ENCODE measurements at regions not wholly inside any gene's neighbourhood (a gene's known extent, or its start where the extent isn't known, plus 50 kb on each side); places are given as distances from the start of the nearest gene placed in this dataset.

DNA sequence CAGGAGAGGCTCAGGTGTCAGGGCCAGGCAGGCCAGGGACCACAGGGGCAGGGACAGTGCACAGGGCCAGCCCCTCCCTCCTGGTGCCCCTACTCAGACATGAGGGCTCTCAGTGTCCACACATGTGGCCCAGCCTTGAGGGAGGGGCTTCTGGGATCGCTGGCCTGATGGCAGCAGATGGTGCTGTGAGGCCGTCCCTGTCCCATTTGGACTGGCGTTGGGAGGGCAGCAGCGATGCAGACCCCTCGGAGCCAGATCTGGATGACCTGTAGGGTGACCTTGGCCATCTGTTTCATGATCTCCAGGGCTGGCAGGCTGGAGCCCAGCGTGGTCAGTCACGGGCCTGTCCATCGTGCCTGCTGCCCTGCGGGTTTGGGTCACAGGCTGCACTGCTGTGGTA lies 377.6 kb downstream of the TMEM121 start:
- Histone ChIP-seq H3K4me1 (ENCODE audit: control insufficient read depth, extremely low read depth, insufficient read depth, low read length) (no peaks in the 10 kb centered on the region), H4K20me1 (replicated peaks; ENCODE audit: control insufficient read depth, extremely low read depth, insufficient read depth, low read length) (no peaks in the 10 kb centered on the region), H3K27ac (ENCODE audit: insufficient read depth, low read depth, low read length) (no peak overlapping the region), H3K9me3 (replicated peaks; ENCODE audit: control insufficient read depth, insufficient read depth, low read length) (peaks cover 2% of the 10 kb centered on the region), H3K4me2 (ENCODE audit: insufficient read depth, low read length) (no peak overlapping the region), H3K4me3 (replicated peaks in 1 of 3; ENCODE audit: insufficient read depth in 1 of 3, low read depth in 1 of 3, low read length in 3 of 3) (no peak overlapping the region), H3K9ac (replicated peaks; ENCODE audit: extremely low read depth, insufficient read depth, low read length) (no peak overlapping the region), H3K9me1 (replicated peaks; ENCODE audit: control insufficient read depth, extremely low read depth, insufficient read depth, low read length) (no peaks in the 10 kb centered on the region), H3K27me3 (ENCODE audit: control insufficient read depth in 2 of 2, insufficient read depth in 2 of 2, low read length in 2 of 2) (no peaks in the 10 kb centered on the region), H3K36me3 (ENCODE audit: control insufficient read depth in 2 of 2, extremely low read depth in 1 of 2, insufficient read depth in 2 of 2, low read length in 2 of 2) (no peaks in the 10 kb centered on the region), H3K79me2 (ENCODE audit: control insufficient read depth, insufficient read depth, low read length) (no peaks in the 10 kb centered on the region), H2AFZ (ENCODE audit: low read depth, low read length) (no peak overlapping the region)
- no TSS peak for BruUV-seq (replicated peaks)
- ChIA-PET POLR2A (no interaction called here), CTCF (no interaction called here)
- DNase-seq (ENCODE audit: low read depth, low spot score) (no peak), FAIRE-seq (no peak)
- intact Hi-C loops (cut with micrococcal nuclease) = no loop called here
- TF ChIP-seq MYC (IDR thresholded peaks at IDR 0.05; ENCODE audit: low read depth, low read length) = no peak
- TF ChIP-seq POLR2A (IDR thresholded peaks at IDR 0.05; ENCODE audit: low read depth, low read length) = no peak
- TF ChIP-seq MAX (IDR thresholded peaks at IDR 0.05; ENCODE audit: insufficient read depth, insufficient read length) = no peak
- dilution Hi-C loops (cut with MboI; ENCODE audit: extremely low pct_ligation_motif_present, low sequenced_read_pairs) = no loop called here

DNA sequence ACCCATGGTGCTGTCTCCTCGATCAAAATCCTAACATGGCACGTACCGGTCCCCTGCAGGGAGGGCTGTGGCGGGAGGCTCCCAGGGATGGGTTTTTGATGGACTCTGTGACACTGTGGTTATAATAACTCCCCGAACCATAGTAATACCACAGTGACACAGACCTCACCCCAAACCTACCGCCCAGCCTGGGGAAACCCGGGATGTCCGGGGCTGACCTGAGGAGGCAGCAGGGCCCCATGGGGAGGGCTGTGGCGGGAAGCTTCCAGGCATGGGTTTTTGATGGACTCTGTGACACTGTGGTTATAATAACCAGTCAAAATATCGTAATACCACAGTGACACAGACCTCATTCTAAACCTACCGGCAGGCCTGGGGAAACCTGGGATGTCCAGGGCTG lies 378.0 kb downstream of the TMEM121 start:
- Histone ChIP-seq H3K79me2 (ENCODE audit: control insufficient read depth, insufficient read depth, low read length) (no peaks in the 10 kb centered on the region), H3K36me3 (ENCODE audit: control insufficient read depth in 2 of 2, extremely low read depth in 1 of 2, insufficient read depth in 2 of 2, low read length in 2 of 2) (no peaks in the 10 kb centered on the region), H3K4me1 (ENCODE audit: control insufficient read depth, extremely low read depth, insufficient read depth, low read length) (no peaks in the 10 kb centered on the region), H3K9me3 (replicated peaks; ENCODE audit: control insufficient read depth, insufficient read depth, low read length) (peaks cover 2% of the 10 kb centered on the region), H3K9ac (replicated peaks; ENCODE audit: extremely low read depth, insufficient read depth, low read length) (no peak overlapping the region), H3K9me1 (replicated peaks; ENCODE audit: control insufficient read depth, extremely low read depth, insufficient read depth, low read length) (no peaks in the 10 kb centered on the region), H3K4me3 (replicated peaks in 1 of 3; ENCODE audit: insufficient read depth in 1 of 3, low read depth in 1 of 3, low read length in 3 of 3) (no peak overlapping the region), H3K4me2 (ENCODE audit: insufficient read depth, low read length) (no peak overlapping the region), H2AFZ (ENCODE audit: low read depth, low read length) (no peak overlapping the region), H4K20me1 (replicated peaks; ENCODE audit: control insufficient read depth, extremely low read depth, insufficient read depth, low read length) (no peaks in the 10 kb centered on the region), H3K27ac (ENCODE audit: insufficient read depth, low read depth, low read length) (no peak overlapping the region), H3K27me3 (ENCODE audit: control insufficient read depth in 2 of 2, insufficient read depth in 2 of 2, low read length in 2 of 2) (no peaks in the 10 kb centered on the region)
- no peak for TF ChIP-seq GATA2 (IDR thresholded peaks at IDR 0.05; ENCODE audit: insufficient read depth, insufficient read length, low read depth, low read length)
- no peak for TF ChIP-seq MAX (IDR thresholded peaks at IDR 0.05; ENCODE audit: insufficient read depth, insufficient read length)
- TF ChIP-seq CTCF (IDR thresholded peaks at IDR 0.05; ENCODE audit: extremely low read depth in 1 of 2, insufficient read depth in 1 of 2, low read depth in 1 of 2, low read length in 2 of 2) = no peak
- no peak for TF ChIP-seq FOS (IDR thresholded peaks at IDR 0.05; ENCODE audit: borderline replicate concordance, insufficient read depth, low read length)
- ChIA-PET CTCF (no interaction called here), POLR2A (no interaction called here)
- dilution Hi-C loops (cut with MboI; ENCODE audit: extremely low pct_ligation_motif_present, low sequenced_read_pairs) (no loop called here), intact Hi-C loops (cut with micrococcal nuclease) (no loop called here)
- BruUV-seq (replicated peaks) = no TSS peak
- no peak for FAIRE-seq
- no peak for DNase-seq (ENCODE audit: low read depth, low spot score)

All from endothelial cell of umbilical vein (primary cell).